Heart left ventricle (tissue), 13 donors: ENCODE measurements at regions not wholly inside any gene's neighbourhood (a gene's known extent, or its start where the extent isn't known, plus 50 kb on each side); places are given as distances from the start of the nearest gene placed in this dataset.

Experiments used
- CTCF ChIP-seq, 12 donors: fragments of 200-600 bp; sonication (generic) in 4 of 12; IDR thresholded peaks; one replicate each; pipeline versions ENCODE4 v1.5.0 to v1.8.0; 2018 to 2022; ENCODE audit warnings: antibody characterized with exemption in 12 of 12, mild to moderate bottlenecking in 5 of 12
- POLR2A ChIP-seq, 2 donors: fragments of 450-650 bp; IDR thresholded peaks; one replicate each; pipeline ENCODE4 v1.6.1; 2017; ENCODE audit warnings: antibody characterized with exemption in 2 of 2, mild to moderate bottlenecking in 2 of 2, moderate library complexity in 2 of 2
- donor health status: ischemic (EF 13 %, LVEDD 7.1; RV severe dilation, severe dysfunction).
- donor health status: DM: no; HTN: yes; CAD: no.
- donor health status: DM: no; HTN: no; CAD: no.
- donor health status: ischemic (EF 25% LVEDD 6.9; RV normal size, moderate dysfunction).
- donor health status: ischemic (EF 25% LVEDD 5.7; RV mildly dilated, moderate dysfunction).
- donor health status: ischemic (EF 35%, LVEDD 5.7; RV mildly dilated, moderate dysfunction).
- donor health status: nonischemic (EF 11% LVEDD 7.7; RV severe dilation, severe dysfunction).
- donor health status: DM: yes; HTN: yes; CAD: no.
- donor health status: PGD.
- donor health status: ischemic (EF 29% LVEDD 5.4; RV normal size, mild dysfunction).
- donor health status: nonischemic (EF 23%, LVEDD 6.1; RV moderate dilation, normal function).

DNA sequence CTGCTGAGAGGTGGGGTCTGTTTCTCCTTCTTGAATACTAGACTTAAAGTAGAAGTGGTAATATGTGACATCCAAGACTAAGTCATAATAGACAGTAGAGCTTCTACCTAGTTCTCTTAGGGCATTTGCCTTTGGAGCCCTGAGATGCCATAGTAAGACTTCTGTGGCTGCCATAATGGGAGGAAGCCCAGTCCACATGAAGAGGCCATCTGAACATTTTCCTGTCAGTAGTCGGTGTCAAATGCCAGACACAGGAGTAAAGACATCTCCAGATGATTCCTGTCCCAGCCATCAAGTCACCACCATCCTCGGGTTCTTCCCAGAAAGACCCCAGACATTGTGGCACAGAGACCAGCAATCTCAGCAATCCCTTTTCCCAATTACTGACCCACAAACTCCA, 58.1 kb upstream of the IRX6 start:
- TF ChIP-seq POLR2A (IDR thresholded peaks at IDR 0.05), result no peak
- TF ChIP-seq CTCF (IDR thresholded peaks at IDR 0.05), result no peak
